Smooth muscle cell (in vitro differentiated cells): ENCODE measurements at regions not wholly inside any gene's neighbourhood (a gene's known extent, or its start where the extent isn't known, plus 50 kb on each side); places are given as distances from the start of the nearest gene placed in this dataset.

ENCODE experiments used
- DNase-seq: peaks from one replicate; lab custom pipeline; 2025; ENCODE audit not compliant: unreplicated experiment; lab: John Stamatoyannopoulos, UW
- H2AFZ ChIP-seq: fragments of 200-600 bp; sonication (generic); 2 replicates; pipeline ENCODE4 v1.6.0; 2016; ENCODE audit warnings: antibody characterized with exemption, low read depth, mild to moderate bottlenecking
- H3F3A ChIP-seq: fragments of 200-600 bp; sonication (generic); 2 replicates; pipeline ENCODE4 v1.6.0; 2017; ENCODE audit warnings: antibody characterized with exemption, low read depth
- H3K27ac ChIP-seq: fragments of 200-600 bp; sonication (generic); 2 replicates; pipeline ENCODE4 v1.5.1; 2016; ENCODE audit warnings: low read depth, mild to moderate bottlenecking
- H3K27me3 ChIP-seq: fragments of 200-600 bp; sonication (generic); 2 replicates; pipeline ENCODE4 v1.6.1; 2016; ENCODE audit warnings: low read depth, mild to moderate bottlenecking
- H3K36me3 ChIP-seq: fragments of 200-600 bp; sonication (generic); 2 replicates; pipeline ENCODE4 v1.5.1; 2016; ENCODE audit warnings: low read depth
- H3K4me1 ChIP-seq: fragments of 200-600 bp; sonication (generic); 2 replicates; pipeline ENCODE4 v1.5.1; 2016; ENCODE audit warnings: low read depth
- H3K4me2 ChIP-seq: fragments of 200-600 bp; sonication (generic); 2 replicates; pipeline ENCODE4 v1.6.0; 2016; ENCODE audit warnings: mild to moderate bottlenecking
- H3K4me3 ChIP-seq: fragments of 200-600 bp; sonication (generic); 2 replicates; pipeline ENCODE4 v1.5.1; 2016; ENCODE audit warnings: mild to moderate bottlenecking
- H3K79me2 ChIP-seq: fragments of 200-600 bp; sonication (generic); 2 replicates; pipeline ENCODE4 v1.6.0; 2016; ENCODE audit warnings: low read depth, mild to moderate bottlenecking
- H3K9ac ChIP-seq: fragments of 200-600 bp; sonication (generic); 2 replicates; pipeline ENCODE4 v1.6.0; 2016; ENCODE audit warnings: low read depth
- H3K9me3 ChIP-seq: fragments of 200-600 bp; sonication (generic); replicated peaks from 2 replicates; pipeline ENCODE4 v1.5.1; 2016; ENCODE audit warnings: low read depth
- H4K20me1 ChIP-seq: fragments of 200-600 bp; sonication (generic); 2 replicates; pipeline ENCODE4 v1.6.0; 2016; ENCODE audit warnings: low read depth
- whole genome bisulfite sequencing: methylation state at CpG from one replicate; pipeline ENCODE4 v1.1.7; 2016; ENCODE audit warnings: low lambda C conversion rate; 5-methylcytosine and 5-hydroxymethylcytosine counted together
- TF ChIP-seq, protein P1 (sequence below): fragments of 200-600 bp; sonication (generic); IDR thresholded peaks from 2 replicates; pipeline ENCODE4 v1.5.1; 2017; ENCODE audit warnings: borderline replicate concordance, mild to moderate bottlenecking, antibody characterized with exemption; ENCODE audit not compliant: insufficient read depth, poor library complexity, severe bottlenecking

DNA sequence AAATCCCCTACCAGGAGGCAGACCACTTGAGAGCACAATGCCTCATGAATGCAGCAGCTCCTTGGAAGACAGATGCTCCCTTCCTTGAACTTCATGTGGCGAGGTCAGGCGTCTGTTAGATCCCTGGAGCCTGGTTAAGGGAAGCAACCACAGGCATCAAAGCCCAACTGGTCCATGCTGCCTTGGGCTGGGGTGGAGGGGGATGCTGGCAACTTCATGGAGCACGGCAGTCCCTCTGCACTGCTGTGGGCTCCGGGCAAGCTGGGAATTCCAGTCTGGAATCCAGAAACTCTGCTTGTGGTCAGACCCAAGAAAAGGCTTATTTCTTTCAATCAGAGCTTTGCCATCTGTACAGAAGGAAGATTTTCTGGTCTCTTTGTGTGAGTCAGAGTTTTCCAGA lies 130.4 kb downstream of the PFKFB3 start:
- no peaks in the 10 kb centered on the region for H3F3A ChIP-seq
- no peak for DNase-seq
- no peak overlapping the region for H3K4me3 ChIP-seq
- WGBS = 86% methylated on average over 4 of the region's 4 CpGs
- TF ChIP-seq, protein P1, sequence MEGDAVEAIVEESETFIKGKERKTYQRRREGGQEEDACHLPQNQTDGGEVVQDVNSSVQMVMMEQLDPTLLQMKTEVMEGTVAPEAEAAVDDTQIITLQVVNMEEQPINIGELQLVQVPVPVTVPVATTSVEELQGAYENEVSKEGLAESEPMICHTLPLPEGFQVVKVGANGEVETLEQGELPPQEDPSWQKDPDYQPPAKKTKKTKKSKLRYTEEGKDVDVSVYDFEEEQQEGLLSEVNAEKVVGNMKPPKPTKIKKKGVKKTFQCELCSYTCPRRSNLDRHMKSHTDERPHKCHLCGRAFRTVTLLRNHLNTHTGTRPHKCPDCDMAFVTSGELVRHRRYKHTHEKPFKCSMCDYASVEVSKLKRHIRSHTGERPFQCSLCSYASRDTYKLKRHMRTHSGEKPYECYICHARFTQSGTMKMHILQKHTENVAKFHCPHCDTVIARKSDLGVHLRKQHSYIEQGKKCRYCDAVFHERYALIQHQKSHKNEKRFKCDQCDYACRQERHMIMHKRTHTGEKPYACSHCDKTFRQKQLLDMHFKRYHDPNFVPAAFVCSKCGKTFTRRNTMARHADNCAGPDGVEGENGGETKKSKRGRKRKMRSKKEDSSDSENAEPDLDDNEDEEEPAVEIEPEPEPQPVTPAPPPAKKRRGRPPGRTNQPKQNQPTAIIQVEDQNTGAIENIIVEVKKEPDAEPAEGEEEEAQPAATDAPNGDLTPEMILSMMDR = no peak
- no peaks in the 10 kb centered on the region for H3K4me1 ChIP-seq
- no peak overlapping the region for H2AFZ ChIP-seq
- no peak overlapping the region for H3K4me2 ChIP-seq
- H3K79me2 ChIP-seq = no peaks in the 10 kb centered on the region
- no peak overlapping the region for H3K9ac ChIP-seq
- H3K9me3 ChIP-seq = no peaks in the 10 kb centered on the region
- H3K27me3 ChIP-seq = no peaks in the 10 kb centered on the region
- H3K36me3 ChIP-seq = no peaks in the 10 kb centered on the region
- H3K27ac ChIP-seq = no peak overlapping the region
- H4K20me1 ChIP-seq = no peaks in the 10 kb centered on the region

DNA sequence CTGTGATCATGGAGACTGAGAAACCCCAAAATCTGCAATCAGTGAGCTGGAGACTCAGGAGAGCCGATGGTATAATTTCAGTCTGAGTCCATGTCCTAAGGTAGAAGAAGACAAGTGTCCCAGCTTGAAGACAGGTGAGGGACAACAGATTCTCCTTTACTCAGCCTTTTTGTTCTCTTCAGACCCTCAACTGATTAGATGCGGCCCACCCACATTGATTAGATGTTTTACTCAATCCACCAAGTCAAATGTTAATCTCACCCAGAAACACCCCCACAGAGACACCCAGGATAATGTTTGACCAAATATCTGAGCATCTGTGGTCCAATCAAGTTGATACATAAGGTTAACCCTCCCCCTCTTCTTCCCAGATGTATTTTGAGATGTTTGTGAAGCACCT lies 131.2 kb downstream of the PFKFB3 start:
- Histone ChIP-seq H3K79me2 (no peaks in the 10 kb centered on the region), H2AFZ (no peak overlapping the region), H3K4me3 (no peak overlapping the region), H3K27ac (no peak overlapping the region), H3K36me3 (no peaks in the 10 kb centered on the region), H3K27me3 (no peaks in the 10 kb centered on the region), H3K4me1 (no peaks in the 10 kb centered on the region), H4K20me1 (no peaks in the 10 kb centered on the region), H3K4me2 (no peak overlapping the region), H3K9me3 (no peaks in the 10 kb centered on the region), H3K9ac (no peak overlapping the region), H3F3A (no peaks in the 10 kb centered on the region)
- TF ChIP-seq, protein P1 = no peak
- 83% methylated on average over 2 of the region's 2 CpGs for WGBS
- DNase-seq = no peak

DNA sequence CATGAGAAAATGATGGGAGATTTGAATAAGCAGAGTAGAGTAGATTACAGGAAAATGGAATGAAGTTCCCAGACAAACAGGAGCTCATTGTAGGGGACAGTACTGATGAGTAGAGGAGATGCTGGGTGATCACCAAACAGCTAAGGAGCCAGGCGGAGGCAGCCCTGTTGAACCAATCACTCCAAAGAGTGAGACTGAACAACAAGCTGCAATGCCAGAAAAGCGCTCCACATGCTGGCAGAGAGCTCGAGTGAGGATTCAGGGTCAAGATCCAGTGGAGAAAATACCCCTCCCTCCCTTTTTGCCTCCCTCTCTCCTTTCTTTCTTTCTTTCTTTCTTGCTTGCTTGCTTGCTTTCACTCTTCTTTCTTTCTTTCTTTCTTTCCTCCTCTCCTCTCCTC lies 133.3 kb downstream of the PFKFB3 start:
- 93% methylated on average over 3 of the region's 3 CpGs for WGBS
- no peak for DNase-seq
- Histone ChIP-seq H3K27me3 (no peaks in the 10 kb centered on the region), H3K4me2 (no peak overlapping the region), H3K9ac (no peak overlapping the region), H3K4me3 (no peak overlapping the region), H3K4me1 (no peaks in the 10 kb centered on the region), H2AFZ (no peak overlapping the region), H3K9me3 (no peaks in the 10 kb centered on the region), H3F3A (no peaks in the 10 kb centered on the region), H3K36me3 (no peaks in the 10 kb centered on the region), H3K79me2 (no peaks in the 10 kb centered on the region), H4K20me1 (no peaks in the 10 kb centered on the region), H3K27ac (no peak overlapping the region)
- TF ChIP-seq, protein P1 = no peak

DNA sequence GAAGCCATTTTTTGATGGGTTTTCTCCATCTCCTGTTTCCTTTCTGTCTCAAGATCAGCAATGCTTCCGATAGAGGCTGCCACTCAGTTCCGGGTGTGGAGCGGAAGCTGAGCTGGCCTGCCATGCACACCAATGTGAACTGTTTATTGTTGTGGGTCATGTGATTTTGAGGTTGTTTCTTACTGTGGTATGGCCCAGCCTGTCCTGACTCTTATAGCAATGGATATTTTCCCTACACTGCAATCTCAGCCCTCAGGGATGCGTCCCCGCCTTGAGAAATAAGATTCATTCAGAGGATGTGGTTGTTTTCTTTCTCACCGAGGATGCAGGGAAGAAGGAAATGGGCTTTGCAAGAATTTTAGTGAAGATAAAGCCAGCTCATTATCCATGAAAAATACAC lies 134.7 kb downstream of the PFKFB3 start:
- 77% methylated on average over 6 of the region's 6 CpGs for whole genome bisulfite sequencing
- Histone ChIP-seq H3F3A (no peaks in the 10 kb centered on the region), H4K20me1 (no peaks in the 10 kb centered on the region), H3K4me1 (no peaks in the 10 kb centered on the region), H3K36me3 (no peaks in the 10 kb centered on the region), H3K79me2 (no peaks in the 10 kb centered on the region), H3K4me2 (no peak overlapping the region), H3K9ac (no peak overlapping the region), H3K27ac (no peak overlapping the region), H3K27me3 (no peaks in the 10 kb centered on the region), H3K9me3 (no peaks in the 10 kb centered on the region), H2AFZ (no peak overlapping the region), H3K4me3 (no peak overlapping the region)
- no peak for DNase-seq
- TF ChIP-seq, protein P1 = no peak
